Adrenal gland (tissue), 5 donors: ENCODE measurements at regions not wholly inside any gene's neighbourhood (a gene's known extent, or its start where the extent isn't known, plus 50 kb on each side); places are given as distances from the start of the nearest gene placed in this dataset.

Source experiments
- CTCF ChIP-seq, 6 experiments: fragments of 450-650 bp in 4 of 6; fragments of 200-600 bp in 2 of 6; sonication (generic) in 1 of 6; IDR thresholded peaks; 1 replicate in 5 of 6; 2 replicates in 1 of 6; pipeline versions ENCODE4 v1.5.1 to v1.8.0; 2016 to 2021; ENCODE audit warnings: antibody characterized with exemption in 6 of 6, mild to moderate bottlenecking in 2 of 6, moderate library complexity in 1 of 6
- POLR2A ChIP-seq, 2 donors: fragments of 450-650 bp; IDR thresholded peaks; one replicate each; pipeline ENCODE4 v1.6.1; 2017; ENCODE audit warnings: antibody characterized with exemption in 2 of 2, mild to moderate bottlenecking in 2 of 2, moderate library complexity in 1 of 2
- donor health status: DM: no; HTN: no; CAD: no.

GRCh38 chr15:62608369-62608768 is 434.2 kb upstream of the TPM1 start:
- TF ChIP-seq CTCF (IDR thresholded peaks at IDR 0.05) = no peak
- TF ChIP-seq POLR2A (IDR thresholded peaks at IDR 0.05) = no peak
